Globus pallidus (tissue), 1 donor: ENCODE measurements at regions not wholly inside any gene's neighbourhood (a gene's known extent, or its start where the extent isn't known, plus 50 kb on each side); places are given as distances from the start of the nearest gene placed in this dataset.
A peak's percentile ranks its signal among the peaks of the same experiment; 100 is the strongest.

Experiments
- DNase-seq: peaks from one replicate; pipeline ENCODE4 v3.0.0-alpha.2; 2015; ENCODE audit warnings: low spot score

DNA sequence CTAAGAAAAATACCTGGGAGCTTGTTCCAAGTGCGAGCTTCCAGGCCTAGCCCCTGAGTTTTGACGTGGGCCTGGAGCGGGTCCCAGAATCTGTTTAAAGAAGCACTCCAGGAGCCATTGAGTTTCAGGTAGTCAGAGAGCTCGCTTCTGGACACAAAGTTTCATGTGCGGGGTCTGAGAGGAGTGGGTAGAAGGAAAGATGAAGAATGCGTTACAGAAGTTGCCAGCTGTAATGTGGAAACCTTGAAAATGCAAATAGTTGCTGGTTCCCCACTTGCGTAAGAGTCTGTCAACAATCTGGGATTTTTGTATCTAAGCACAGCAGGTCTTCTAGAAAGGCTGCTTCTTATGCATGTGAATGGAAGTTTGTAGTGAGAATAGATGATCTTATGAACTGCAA is 77.5 kb upstream of the CLCN4 start:
- no peak for DNase-seq

DNA sequence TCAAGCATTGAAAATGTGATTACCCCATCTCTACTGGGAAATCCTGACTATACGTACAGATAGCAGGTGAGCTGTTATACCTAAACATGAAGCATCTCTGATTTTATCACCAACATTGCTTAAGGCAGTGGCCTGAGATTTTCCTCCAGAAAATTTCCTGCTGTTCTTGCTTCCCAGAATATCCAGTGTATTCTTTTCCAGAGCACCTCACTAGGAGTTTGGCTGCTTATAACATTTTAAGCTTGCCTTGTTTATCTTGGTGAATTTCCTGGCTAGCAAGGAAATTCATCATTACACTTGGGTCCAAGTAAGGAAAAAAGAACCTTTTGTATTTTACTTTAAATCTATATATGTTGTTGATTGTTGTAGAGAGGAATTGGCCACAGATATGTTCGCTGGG is 73.0 kb upstream of the CLCN4 start:
- no peak for DNase-seq

DNA sequence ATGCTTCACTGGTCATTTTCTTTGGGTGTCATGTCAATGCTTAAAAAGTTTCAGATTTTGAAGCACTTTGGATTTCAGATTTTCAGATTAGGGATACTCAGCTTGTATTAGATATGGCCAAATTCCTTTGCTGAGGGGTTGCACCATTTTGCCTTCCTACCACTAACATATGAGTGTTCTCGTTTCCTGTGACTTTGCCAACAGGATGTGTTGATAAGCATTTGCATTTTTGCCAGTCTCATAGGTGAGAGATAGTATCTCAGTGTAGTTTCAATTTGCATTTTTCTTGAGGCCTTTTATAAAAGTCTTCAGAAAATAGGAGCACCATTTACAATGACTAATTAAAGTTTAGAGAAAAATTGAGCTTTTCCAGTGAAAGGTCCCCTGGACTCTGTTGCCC is 71.6 kb upstream of the CLCN4 start:
- no peak for DNase-seq

DNA sequence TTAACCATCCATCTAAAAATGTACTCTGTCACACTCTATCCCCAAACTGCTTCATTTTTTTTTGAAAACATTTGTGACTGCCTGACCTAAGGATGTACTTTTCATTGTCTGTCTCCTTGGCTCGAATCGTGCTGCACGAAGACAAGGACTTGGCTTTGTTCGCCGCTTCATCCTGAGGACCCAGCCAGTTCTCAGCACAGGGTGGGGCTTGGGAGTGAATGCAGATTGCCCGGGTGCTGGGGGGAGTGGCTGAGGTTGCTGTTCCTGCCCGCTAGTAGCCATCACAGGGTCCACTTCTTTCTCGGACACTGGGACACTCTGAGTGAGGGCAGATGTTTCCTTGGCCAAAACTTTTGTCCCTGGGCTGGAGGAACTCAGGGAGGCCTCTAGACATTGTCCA is 70.1 kb upstream of the CLCN4 start:
- DNase-seq, result no peak

DNA sequence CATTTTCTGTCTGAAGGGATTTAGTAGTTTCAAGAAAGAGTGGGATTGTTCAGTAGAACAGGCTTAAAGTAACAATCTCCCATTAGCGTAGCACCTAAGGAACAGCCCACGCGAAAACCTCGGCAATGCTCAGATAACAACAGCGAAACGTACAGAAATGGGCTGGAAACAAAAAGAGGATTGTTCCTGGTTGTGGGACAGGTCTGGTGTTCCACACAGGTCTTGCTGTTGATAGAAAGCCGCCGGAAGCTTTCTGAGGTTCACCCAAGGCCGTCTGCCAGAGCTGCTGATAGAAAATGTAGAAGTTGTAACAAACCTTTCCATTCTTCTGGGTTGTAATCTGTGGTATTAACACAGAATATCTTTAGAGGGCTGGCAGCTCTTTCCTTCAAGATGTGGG is 69.4 kb upstream of the CLCN4 start:
- no peak for DNase-seq

DNA sequence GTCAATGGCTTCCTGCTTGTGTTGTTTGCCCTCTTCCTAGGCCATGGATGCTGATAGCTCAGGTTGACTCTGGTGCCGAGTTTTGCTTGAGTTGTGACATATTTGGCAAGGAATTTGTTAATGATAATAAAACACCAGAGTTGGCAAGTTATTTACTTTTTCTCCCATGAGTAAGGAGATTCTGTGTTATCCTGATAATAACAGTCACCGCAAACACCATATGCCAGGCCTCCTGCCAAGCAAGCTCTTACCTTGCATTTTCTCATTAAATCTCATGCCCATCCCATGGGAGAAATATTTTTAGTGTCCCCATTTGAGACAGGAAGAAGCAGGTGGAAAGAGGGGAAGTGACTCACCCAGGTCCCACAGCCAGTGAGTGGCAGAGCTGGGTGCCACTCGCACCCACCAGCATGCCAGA is 67.4 kb upstream of the CLCN4 start:
- no peak for DNase-seq

DNA sequence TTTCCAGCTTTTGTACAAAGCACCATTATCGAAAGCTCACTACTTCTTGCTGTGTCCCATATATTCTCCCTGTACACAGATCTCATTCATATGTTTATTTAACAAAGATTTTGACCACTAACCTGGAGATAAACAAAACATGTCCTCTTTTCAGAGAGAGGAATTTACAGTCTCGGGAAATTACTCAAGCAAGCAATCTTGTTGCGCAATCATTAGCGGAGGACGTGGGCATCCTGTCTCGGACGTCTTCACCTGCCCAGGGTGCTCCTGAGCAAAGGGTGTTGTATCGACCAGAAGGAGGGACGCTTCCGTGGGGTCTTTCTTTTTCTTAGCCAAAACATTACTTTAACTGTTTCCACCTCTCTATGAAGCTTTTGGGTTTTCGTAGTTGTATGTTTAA is 66.5 kb upstream of the CLCN4 start:
- no peak for DNase-seq

DNA sequence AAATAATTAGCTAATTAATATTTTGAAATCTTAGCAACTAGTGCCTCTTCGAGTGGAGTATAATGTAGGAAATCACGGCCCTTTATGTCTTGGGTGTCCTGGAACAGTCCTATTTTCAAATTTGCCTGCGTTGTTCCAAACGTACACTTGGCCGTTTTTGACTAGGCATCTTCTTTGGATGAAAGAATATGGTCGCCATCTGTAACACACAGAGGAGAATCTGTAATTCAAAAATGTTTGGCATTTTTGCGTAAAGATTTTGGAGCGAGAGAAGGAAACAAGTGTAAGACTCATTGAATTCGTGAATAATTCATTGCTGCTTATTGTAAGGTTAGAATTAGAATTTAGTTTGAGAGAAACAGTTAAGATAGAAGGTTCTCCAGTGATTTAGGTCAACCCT is 61.5 kb upstream of the CLCN4 start:
- DNase-seq, result no peak

DNA sequence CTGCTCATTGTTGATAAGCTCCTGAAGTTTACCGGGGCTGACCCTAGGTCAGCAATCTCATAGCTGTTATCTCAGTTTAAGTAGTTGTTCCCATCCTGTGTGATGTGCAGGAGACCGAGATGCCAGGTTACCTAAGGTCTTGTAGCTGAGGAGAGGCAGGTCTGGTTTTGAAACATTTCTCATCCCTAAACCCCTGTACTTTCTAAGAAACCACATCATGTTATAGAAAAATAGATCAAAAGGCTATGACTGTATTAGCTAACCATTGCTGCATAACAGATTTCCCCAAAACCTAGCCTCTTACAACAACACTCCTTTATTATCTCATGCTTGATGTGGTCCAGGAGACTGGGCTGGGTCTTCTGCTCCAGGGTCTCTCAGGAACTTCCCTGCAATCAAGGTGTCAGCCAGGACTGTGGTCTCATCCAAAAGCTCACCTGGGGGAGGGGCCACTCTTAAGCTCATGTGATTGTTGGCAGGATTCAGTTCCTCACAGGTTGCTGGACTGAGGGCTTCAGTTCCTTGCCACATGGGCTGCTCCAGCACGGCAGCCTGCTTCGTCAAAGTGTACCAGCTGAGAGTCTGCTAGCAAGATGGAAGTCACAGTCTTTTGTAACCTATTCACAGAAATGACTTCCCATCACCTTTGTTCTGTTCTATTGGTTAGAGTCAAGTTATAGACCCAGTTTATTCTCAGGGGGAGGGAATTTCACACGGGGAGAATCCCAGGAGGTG is 60.9 kb upstream of the CLCN4 start:
- no peak for DNase-seq

DNA sequence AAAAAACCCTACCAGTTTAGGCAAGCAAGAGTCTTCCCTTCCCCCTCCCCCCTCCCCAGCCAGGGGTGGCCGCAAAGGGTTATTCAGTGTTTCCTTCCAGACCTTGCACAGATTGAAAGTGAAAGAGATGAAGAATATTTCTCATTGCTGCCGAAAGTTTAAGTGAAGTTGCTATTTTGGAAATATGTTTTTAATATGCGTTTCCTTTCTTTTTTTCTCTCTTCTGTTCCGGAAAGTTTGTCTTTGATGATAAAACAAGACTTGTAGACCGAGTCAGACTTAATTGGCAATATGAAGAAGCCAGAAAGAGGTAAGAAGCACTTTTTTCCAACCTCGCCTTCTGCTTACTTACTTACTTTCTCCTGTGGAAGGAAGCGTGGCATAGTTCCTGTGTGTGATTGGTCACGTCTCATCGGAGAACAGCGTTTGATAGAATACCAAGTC is 58.5 kb upstream of the CLCN4 start:
- DNase-seq, result no peak

DNA sequence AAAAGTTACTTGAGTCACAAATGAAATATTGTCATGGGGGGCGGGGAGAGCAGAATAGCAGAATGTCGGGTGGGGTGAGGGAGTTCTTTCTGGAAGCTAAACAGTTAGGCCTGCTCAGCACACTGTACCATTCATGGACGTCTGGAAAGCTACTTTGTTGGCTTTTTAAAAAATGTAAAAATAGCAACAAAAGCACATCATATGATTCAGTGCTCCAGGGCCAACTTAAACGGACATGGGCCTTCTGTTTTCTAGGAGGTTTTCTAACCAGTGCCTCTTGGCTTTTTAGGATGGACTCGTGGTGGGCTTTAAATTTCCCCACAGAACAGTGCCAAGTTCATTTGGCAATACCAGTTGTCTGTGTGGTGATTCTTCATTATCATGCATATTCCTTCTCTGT is 57.4 kb upstream of the CLCN4 start:
- DNase-seq, result peak; percentile 60

DNA sequence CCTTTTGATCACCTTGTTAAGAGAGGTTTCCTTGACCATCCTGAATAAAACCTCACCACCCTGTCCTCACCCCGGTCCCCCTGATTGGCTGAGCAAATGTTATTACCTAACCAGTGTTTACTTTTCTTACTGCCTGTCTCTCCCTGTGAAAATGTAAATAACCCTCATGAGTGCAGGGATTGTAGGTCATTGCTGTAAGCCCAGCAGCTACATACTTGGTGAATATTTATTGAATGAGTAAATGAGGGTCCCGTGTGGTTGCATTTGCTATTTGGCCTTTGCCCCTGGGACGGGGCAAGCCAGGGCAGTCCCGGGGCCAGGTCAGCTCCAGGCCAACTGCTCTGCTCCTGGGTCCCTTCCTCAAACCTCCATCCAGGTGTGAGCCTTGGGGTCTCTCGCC is 55.5 kb upstream of the CLCN4 start:
- DNase-seq, result no peak

DNA sequence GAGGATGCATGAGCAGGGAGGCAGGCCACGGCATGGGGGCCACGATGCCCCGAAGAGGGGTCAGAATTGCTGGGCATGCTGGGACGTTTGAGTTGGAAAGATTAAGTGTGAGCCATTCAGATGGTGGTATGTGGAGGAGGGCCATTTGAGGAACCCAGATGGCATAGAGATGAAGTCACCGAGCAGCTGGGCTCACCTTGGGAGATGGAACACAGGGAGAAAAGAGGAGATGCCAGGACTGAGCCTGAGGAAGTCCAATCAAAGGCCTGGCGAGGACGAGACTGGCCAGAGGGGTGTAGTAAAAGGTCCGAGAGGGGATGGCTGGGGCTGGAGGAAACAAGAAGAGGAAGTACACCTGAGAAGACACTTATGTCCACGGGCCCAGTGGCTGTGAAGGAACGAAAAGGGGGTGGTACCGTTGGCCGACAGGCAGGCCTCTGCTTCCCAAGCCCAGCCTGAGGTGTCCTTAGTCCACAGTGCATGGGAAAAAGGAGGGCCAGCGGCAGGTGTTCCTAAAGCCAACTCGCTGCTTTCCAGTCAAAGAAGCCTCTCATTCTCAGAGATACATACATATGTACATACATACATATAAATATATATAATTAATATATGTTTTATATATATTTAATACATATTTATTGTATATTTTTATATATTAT is 54.6 kb upstream of the CLCN4 start:
- no peak for DNase-seq

DNA sequence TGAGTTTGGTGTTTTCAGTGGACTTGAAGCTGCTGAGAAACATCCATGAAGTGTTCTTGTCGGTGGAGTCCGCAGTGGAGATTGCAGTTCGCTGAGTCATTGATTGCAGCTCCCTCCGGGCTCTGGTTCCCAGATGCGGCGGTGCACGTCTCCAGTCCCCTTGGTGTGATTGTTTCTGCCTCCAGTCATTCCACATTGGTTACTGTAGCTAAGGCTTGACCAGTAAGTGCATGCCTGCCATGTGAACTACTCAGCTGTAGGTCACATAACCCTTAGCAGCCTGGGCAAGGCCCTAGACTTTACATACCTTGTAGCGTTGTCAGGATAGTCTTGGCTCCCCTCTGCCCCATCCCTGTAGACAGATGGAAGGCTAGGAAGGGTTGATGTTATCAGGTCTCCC is 53.8 kb upstream of the CLCN4 start:
- DNase-seq, result no peak

DNA sequence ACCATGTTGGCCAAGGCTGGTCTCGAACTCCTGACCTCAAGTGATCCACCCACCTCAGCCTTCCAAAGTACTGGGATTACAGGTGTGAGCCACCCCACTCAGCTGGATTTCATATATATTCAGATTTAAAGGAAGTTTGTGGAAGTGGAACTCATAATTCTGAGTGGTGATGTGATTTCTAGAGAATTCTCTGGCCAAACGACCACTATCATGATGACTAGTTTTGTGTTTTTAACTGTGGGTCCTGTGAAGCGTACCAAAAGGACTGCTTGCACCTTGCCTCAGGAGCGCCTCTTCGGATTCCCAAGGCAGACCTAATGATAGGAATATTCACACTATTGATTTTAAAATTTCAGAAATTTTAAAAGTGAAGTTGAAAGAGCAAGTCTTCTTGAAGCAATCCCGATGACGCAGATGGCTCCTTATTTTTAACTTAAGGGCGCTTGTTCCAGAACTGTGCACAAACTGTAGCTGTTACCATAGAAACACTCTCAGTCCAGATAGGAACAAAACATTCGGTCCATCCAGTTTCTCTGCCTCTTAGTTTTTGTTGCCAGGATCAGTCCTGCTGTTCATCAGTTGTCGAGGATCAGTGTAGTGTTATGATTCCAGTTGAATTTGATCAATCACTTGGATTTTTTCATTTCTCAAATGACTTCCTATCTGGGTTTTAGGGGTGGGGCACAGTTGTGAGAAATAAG is 51.7 kb upstream of the CLCN4 start:
- no peak for DNase-seq

DNA sequence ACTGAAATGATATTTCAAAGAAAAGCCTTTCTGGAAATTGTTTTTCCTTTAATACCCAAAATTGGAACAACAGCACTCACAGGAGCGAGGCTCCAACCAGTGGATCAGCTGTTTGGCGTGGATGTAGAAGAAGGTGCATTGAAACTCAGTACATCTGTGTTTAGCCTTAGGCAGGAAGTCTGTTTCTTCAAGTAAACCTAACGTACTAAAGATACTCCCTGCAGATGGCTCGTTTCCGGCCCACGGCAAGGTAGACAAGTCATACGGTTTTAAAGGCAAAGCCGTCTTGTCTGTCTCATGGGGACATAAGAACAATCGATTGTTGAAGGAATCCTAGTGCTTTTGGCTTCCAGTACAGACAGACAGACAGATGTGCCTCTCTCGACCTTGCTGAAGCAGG is 50.0 kb upstream of the CLCN4 start:
- no peak for DNase-seq
